IPS-20b (cell line): ENCODE measurements at regions not wholly inside any gene's neighbourhood (a gene's known extent, or its start where the extent isn't known, plus 50 kb on each side); places are given as distances from the start of the nearest gene placed in this dataset.

ENCODE experiments used
- H3K27ac ChIP-seq: one replicate; pipeline ENCODE4 v1.5.1; 2013; ENCODE audit warnings: low read length
- H3K27me3 ChIP-seq: 2 replicates; pipeline ENCODE4 v1.6.1; 2013; ENCODE audit warnings: mild to moderate bottlenecking, low read length, inconsistent platforms; ENCODE audit not compliant: insufficient read depth
- H3K36me3 ChIP-seq: 2 replicates; pipeline ENCODE4 v1.6.1; 2013; ENCODE audit warnings: low read depth, mild to moderate bottlenecking, inconsistent platforms, low read length, moderate library complexity; ENCODE audit not compliant: insufficient read depth
- H3K4me1 ChIP-seq: 2 replicates; pipeline ENCODE4 v1.6.1; 2013; ENCODE audit warnings: mild to moderate bottlenecking, control low read depth, inconsistent platforms, low read length, moderate library complexity; ENCODE audit not compliant: insufficient read depth
- H3K4me3 ChIP-seq: 2 replicates; pipeline ENCODE4 v1.5.1; 2013; ENCODE audit warnings: mild to moderate bottlenecking, low read length, inconsistent platforms
- H3K9ac ChIP-seq: 2 replicates; pipeline ENCODE4 v1.6.1; 2013; ENCODE audit warnings: low read depth, mild to moderate bottlenecking, inconsistent platforms, low read length, moderate library complexity
- H3K9me3 ChIP-seq: 2 replicates; pipeline ENCODE4 v1.6.1; 2013; ENCODE audit warnings: mild to moderate bottlenecking, low read depth, low read length, inconsistent platforms; ENCODE audit not compliant: insufficient read depth

DNA sequence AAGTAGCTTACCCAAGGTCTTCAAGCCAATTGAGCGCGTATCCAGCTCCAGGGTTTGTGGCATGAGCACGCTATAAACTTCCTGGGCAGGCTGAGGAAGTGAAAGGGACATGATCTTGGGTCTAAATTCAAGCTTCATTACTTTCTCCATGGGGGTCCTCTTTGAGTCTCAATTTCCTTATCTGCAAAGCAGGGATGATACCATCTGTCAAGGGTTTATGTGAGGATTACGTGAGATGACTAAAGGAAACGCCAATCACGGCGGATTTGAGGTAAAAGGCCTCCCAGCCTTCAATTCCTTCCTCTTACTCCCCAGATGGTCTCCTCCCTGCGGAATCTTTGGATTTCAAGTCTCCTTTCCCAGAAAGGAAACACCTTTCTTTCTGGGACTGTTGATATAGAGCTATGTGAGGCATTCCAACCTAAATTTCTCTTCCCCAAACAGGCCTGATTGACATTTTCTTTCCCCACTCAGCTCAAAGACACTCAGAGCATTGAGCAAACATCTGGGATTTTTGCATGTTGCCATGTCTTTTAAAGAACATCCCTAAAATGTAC, 474.4 kb downstream of the INSC start:
- H3K27me3 ChIP-seq = no peaks in the 10 kb centered on the region
- no peaks in the 10 kb centered on the region for H3K4me1 ChIP-seq
- no peak overlapping the region for H3K9ac ChIP-seq
- no peaks in the 10 kb centered on the region for H3K36me3 ChIP-seq
- no peak overlapping the region for H3K4me3 ChIP-seq
- H3K9me3 ChIP-seq = no peaks in the 10 kb centered on the region
- H3K27ac ChIP-seq = no peak overlapping the region

GRCh38 chr11:15590132-15590531, 475.4 kb downstream of the INSC start:
- H3K36me3 ChIP-seq = no peaks in the 10 kb centered on the region
- H3K27me3 ChIP-seq = no peaks in the 10 kb centered on the region
- H3K9me3 ChIP-seq = 0 out of 2 replicates have a peak, but pooled peaks cover 2% of the 10 kb centered on the region
- no peak overlapping the region for H3K27ac ChIP-seq
- H3K4me3 ChIP-seq = no peak overlapping the region
- no peak overlapping the region for H3K9ac ChIP-seq
- H3K4me1 ChIP-seq = no peaks in the 10 kb centered on the region

DNA sequence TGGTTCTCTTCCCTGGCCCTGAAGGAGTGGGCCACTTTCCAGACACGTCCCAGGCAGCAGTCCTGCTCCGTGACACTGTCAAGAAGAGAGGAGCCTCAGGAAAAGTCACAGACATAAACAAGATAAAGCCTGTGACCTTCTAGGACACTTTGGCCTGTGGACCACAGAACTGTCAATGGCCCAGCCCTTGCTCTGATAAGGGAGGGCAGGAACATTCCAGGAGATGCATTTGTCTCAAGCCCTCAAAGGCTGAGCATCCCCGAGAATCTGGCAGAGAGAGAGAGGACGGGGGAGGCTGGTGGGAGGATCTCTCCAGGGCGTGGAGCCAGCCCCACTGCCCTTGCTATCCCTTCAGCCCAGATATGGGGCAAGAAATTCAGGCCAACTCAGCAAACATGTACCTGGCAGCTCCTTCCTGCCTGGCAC, 476.4 kb downstream of the INSC start:
- no peak overlapping the region for H3K27ac ChIP-seq
- no peak overlapping the region for H3K9ac ChIP-seq
- H3K4me1 ChIP-seq = no peaks in the 10 kb centered on the region
- no peaks in the 10 kb centered on the region for H3K27me3 ChIP-seq
- no peak overlapping the region for H3K4me3 ChIP-seq
- no peaks in the 10 kb centered on the region for H3K36me3 ChIP-seq
- H3K9me3 ChIP-seq = 0 out of 2 replicates have a peak, but pooled peaks cover 2% of the 10 kb centered on the region

- Histone ChIP-seq H3K9ac (no peak overlapping the region), H3K4me3 (no peak overlapping the region), H3K4me1 (no peaks in the 10 kb centered on the region), H3K9me3 (0 out of 2 replicates have a peak, but pooled peaks cover 2% of the 10 kb centered on the region), H3K36me3 (no peaks in the 10 kb centered on the region), H3K27me3 (no peaks in the 10 kb centered on the region), H3K27ac (no peak overlapping the region)
These were observed 479.9 kb downstream of the INSC start for GRCh38 chr11:15594607-15595006.

GRCh38 chr11:15599376-15599775, 484.7 kb downstream of the INSC start:
- Histone ChIP-seq H3K4me1 (no peaks in the 10 kb centered on the region), H3K36me3 (no peaks in the 10 kb centered on the region), H3K4me3 (no peak overlapping the region), H3K27ac (no peak overlapping the region), H3K9ac (no peak overlapping the region), H3K27me3 (no peaks in the 10 kb centered on the region), H3K9me3 (0 out of 2 replicates have a peak, but pooled peaks cover 2% of the 10 kb centered on the region)

DNA sequence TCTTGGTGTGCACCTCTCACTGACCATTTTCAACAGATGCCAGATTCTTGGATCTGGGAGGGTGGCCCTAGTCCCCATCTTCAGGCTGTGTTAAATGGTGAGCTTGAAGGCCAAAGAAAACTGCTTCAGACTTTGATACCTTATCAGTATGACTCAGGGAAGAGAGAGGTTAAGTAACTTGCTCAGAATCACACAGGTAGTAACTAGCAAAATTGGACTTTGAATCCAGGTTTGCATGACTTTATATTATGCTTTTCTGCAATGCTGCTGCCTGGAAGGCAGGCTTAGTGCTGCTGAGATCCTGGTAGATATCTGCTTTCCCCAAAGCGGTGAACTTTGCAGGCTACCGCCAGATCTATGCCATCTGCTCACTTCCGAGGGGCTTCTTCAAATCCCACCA, 487.3 kb downstream of the INSC start:
- Histone ChIP-seq H3K4me3 (no peak overlapping the region), H3K27me3 (no peaks in the 10 kb centered on the region), H3K36me3 (no peaks in the 10 kb centered on the region), H3K9me3 (no peaks in the 10 kb centered on the region), H3K27ac (no peak overlapping the region), H3K4me1 (peaks cover 4% of the 10 kb centered on the region; the same call in 1 of the 2 replicates), H3K9ac (no peak overlapping the region)

- H3K27me3 ChIP-seq = no peaks in the 10 kb centered on the region
- H3K27ac ChIP-seq = no peak overlapping the region
- H3K9me3 ChIP-seq = no peaks in the 10 kb centered on the region
- peaks cover 13% of the 10 kb centered on the region; the same call in 1 of the 2 replicates for H3K4me1 ChIP-seq
- no peak overlapping the region for H3K4me3 ChIP-seq
- no peaks in the 10 kb centered on the region for H3K36me3 ChIP-seq
- H3K9ac ChIP-seq = no peak overlapping the region
These were observed 488.3 kb downstream of the INSC start for GRCh38 chr11:15602785-15603567.

DNA sequence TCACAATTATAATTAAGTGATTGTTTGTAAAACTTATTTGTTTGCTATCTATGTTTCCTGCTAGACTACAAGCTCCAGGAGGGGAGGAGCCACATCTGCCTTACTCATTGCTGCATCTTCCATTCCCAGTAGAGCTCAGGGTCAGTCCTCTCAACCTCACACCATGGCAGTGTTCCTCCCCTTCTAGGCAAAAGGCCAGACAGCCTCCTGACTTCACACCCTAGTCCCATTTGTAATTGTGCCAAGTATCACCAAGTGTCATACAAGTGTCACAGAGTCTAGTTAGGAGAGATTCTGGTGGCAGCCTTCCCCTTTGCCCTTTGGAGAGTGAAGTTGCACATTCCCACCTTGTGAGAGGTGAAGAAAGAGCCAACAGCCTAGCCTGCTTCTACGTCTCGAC, 490.4 kb downstream of the INSC start:
- Histone ChIP-seq H3K9ac (no peak overlapping the region), H3K9me3 (no peaks in the 10 kb centered on the region; the same call in 1 of the 2 replicates), H3K4me1 (peaks cover 21% of the 10 kb centered on the region; the same call in 1 of the 2 replicates), H3K27ac (no peak overlapping the region), H3K27me3 (no peaks in the 10 kb centered on the region), H3K36me3 (no peaks in the 10 kb centered on the region), H3K4me3 (no peak overlapping the region)

- peaks cover 21% of the 10 kb centered on the region; the same call in 1 of the 2 replicates for H3K4me1 ChIP-seq
- no peaks in the 10 kb centered on the region; the same call in 1 of the 2 replicates for H3K9me3 ChIP-seq
- no peaks in the 10 kb centered on the region for H3K27me3 ChIP-seq
- no peak overlapping the region for H3K27ac ChIP-seq
- H3K4me3 ChIP-seq = no peak overlapping the region
- H3K9ac ChIP-seq = no peak overlapping the region
- H3K36me3 ChIP-seq = no peaks in the 10 kb centered on the region
These were observed 492.8 kb downstream of the INSC start for GRCh38 chr11:15607361-15608036.

GRCh38 chr11:15609445-15609844, 494.7 kb downstream of the INSC start:
- no peaks in the 10 kb centered on the region; the same call in 1 of the 2 replicates for H3K9me3 ChIP-seq
- no peaks in the 10 kb centered on the region for H3K36me3 ChIP-seq
- no peak overlapping the region for H3K27ac ChIP-seq
- H3K4me3 ChIP-seq = no peak overlapping the region
- H3K27me3 ChIP-seq = no peaks in the 10 kb centered on the region
- H3K4me1 ChIP-seq = peaks cover 21% of the 10 kb centered on the region; the same call in 1 of the 2 replicates
- H3K9ac ChIP-seq = no peak overlapping the region

DNA sequence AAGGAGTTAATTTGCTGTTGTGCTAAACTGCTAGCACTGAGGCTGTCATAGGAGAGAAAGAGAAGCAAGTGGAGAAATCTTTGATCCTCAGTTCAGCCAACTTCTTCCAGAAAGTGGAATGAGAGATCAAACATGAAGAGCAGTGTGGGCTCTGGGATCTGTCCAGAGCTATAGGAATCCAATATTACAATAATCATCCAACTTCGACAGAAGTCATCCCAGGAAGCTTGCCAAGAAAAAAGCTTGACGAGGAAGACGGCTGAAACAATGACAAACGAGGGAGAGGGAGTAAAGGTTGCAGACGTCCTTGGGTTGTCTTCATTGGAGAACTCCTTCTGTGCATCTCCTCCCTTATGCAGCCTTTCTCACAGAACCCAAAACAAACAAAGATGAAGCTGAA, 496.2 kb downstream of the INSC start:
- no peaks in the 10 kb centered on the region for H3K27me3 ChIP-seq
- H3K9ac ChIP-seq = no peak overlapping the region

More for the DNA sequence above, 496.2 kb downstream of the INSC start:
- Histone ChIP-seq H3K9me3 (no peaks in the 10 kb centered on the region; the same call in 1 of the 2 replicates), H3K4me3 (no peak overlapping the region), H3K4me1 (peaks cover 21% of the 10 kb centered on the region; the same call in 1 of the 2 replicates), H3K36me3 (no peaks in the 10 kb centered on the region), H3K27ac (no peak overlapping the region)
